ENCODE measurements at regions not wholly inside any gene's neighbourhood (a gene's known extent, or its start where the extent isn't known, plus 50 kb on each side); places are given as distances from the start of the nearest gene placed in this dataset.

- no peak for DNase-seq (ENCODE audit: low read depth in 4 of 4, low spot score in 2 of 4)
Measured at GRCh38 chr7:25788961-25789620, 362.9 kb upstream of the NFE2L3 start.

DNA sequence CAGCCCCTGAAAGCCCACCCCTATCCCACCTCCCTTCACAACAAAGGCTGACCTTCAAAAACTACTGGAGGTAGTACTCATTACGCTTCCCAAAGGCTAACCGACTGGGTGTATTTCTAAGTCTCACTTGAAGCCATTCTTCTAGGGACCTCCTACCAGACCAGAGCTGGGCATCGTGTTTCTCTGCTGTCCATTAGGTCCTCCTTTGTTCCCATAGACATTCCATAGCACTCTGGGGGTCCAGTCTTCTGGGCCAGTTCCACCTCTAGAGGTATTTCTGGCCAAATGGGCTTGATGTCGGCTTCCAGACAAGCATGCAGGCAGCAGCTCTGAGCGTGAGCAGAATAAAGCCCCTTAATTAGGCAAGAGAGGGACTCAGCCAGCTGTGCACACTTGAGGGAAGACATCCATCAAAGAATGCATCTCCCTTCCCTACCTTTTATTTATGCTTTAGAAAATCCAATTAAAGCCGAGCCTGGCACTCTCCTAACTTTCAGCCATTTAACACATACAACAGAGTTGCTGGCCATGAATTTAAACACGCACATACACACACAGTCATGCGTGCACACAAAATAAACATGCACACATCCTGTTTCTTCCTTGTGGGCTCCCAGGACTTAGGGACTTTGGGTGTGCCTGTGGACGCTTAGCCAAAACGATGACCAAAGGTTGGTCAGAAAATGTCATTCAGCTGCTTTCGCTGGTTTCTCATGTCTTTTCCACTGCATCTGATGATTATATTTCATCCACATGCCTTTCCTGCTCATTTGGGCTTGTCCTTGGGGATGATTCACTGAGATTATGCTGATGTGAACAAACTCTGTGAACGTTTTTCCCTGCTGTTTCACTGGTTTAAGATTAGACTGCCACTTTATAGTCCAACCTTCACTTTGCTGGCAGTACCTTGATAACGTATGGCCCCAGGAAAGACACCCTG lies 362.0 kb upstream of the NFE2L3 start:
- DNase-seq (ENCODE audit: low read depth in 4 of 4, low spot score in 2 of 4), result no peak

- no peak for DNase-seq (ENCODE audit: low read depth in 4 of 4, low spot score in 2 of 4)
Measured at GRCh38 chr7:25790963-25791362, 361.0 kb upstream of the NFE2L3 start.

DNA sequence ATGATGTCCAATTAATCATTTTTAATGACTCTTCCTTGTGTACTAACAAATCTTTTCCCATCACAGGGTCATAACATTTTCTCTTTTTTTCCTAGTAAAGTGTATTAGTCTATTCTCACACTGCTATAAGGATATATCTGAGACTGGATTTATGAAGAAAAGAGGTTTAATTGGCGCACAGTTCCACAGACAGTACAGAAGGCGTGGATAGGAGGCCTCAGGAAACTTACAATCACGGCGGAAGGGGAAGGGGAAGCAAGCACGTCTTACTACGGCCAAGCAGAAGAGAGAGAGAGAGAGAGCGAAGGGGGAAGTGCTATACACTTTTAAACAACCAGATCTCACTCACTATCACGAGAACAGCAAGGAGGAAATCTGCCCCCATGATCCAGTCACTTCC lies 359.4 kb upstream of the NFE2L3 start:
- no peak for DNase-seq (ENCODE audit: low read depth in 4 of 4, low spot score in 2 of 4)

DNA sequence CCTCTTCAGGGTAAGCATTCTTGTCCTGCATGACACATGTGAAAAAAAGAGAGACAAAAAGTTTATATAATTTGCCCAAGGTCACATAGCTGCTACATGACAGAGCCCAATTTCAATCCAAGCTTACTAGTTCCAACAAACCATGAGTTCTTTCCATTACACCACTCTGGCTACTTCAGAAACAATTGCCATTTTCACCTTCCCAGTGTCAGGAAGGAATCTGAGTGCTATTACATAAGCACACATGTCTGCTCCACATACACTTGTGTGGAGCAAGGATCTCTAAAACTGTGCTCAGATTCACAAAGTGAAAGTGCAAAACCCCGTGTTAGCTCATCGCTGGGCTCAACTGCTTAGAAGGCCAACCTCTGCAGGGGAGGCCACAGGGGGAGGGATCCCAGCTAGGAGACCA lies 356.2 kb upstream of the NFE2L3 start:
- no peak for DNase-seq (ENCODE audit: low read depth in 4 of 4, low spot score in 2 of 4)

GRCh38 chr7:25798344-25798743 lies 353.7 kb upstream of the NFE2L3 start:
- no peak for DNase-seq (ENCODE audit: low read depth in 4 of 4, low spot score in 2 of 4)

DNA sequence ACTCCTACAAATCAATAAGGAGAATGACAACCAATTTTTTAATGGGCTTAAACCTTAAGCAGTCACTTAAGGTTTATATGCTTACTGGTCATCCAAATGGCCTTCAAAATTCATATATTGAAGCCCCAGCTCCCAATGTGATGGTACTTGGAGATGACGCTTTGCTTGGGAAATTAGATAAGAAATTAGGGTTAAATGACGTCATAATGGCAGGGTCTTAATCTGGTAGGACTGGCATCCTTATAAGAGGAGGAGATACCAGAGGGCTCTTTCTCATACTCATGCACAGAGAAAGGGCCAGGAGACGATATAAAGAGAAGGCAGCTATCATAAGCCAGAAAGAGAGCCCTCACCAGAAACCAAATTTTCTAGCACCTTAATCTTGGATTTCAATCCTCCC lies 350.8 kb upstream of the NFE2L3 start:
- no peak for DNase-seq (ENCODE audit: low read depth in 4 of 4, low spot score in 2 of 4)

GRCh38 chr7:25802057-25802456 lies 349.9 kb upstream of the NFE2L3 start:
- no peak for DNase-seq (ENCODE audit: low read depth in 4 of 4, low spot score in 2 of 4)

GRCh38 chr7:25802473-25802872 lies 349.5 kb upstream of the NFE2L3 start:
- no peak for DNase-seq (ENCODE audit: low read depth in 4 of 4, low spot score in 2 of 4)

DNA sequence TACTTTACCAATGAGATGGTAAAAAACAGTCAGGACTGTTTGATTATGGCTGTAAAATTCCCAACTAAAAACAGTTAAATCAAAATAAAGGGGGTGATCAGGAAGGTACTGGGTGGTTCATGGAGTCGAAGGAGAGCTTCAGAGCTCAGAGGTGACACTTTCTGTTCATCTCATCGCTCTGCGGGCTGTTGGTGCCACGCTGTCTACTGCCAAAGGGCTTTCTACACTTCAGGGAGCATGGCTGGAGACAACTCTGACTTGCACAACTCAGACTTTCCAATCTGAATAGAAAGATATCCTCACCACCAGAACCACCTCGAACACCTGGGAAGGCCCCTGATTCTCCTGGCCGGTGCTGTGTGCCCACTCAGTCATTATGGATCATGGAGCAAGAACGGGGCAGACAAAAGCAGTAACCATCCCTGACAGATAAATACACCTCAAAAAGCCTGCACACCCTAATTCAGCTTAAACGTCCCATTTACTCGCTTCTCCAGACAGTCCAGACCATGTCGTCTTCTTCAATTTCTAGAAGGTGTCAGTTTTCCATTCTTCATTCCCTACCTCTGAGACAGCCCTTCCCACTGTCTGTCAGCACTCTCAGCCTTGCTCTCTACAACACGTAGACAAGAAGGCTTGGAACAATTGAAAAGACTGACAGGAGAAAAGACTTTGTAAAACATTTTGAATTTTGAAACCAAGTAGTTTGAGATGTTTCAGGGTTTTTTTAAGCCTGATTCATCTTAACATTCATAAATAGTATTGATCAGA lies 348.7 kb upstream of the NFE2L3 start:
- no peak for DNase-seq (ENCODE audit: low read depth in 4 of 4, low spot score in 2 of 4)

DNA sequence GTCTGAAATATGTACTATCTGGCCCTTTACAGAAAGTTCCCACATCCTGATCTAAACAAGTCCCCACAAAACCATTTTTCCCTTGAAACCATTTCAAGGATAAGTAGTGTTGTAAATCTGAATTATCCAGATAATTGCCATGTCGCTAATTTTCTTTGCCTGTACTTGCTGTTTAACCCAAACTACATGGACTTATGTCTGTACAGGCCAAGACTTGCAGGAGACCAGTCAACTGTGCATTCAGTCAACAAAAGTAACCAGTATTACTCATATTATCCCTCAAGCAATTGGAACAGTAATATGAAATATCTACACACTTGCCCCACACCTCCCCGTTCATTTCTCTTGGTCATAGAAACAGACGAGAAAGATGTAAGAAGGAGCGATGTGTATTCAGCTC lies 347.8 kb upstream of the NFE2L3 start:
- DNase-seq (ENCODE audit: low read depth in 4 of 4, low spot score in 2 of 4), result no peak

DNA sequence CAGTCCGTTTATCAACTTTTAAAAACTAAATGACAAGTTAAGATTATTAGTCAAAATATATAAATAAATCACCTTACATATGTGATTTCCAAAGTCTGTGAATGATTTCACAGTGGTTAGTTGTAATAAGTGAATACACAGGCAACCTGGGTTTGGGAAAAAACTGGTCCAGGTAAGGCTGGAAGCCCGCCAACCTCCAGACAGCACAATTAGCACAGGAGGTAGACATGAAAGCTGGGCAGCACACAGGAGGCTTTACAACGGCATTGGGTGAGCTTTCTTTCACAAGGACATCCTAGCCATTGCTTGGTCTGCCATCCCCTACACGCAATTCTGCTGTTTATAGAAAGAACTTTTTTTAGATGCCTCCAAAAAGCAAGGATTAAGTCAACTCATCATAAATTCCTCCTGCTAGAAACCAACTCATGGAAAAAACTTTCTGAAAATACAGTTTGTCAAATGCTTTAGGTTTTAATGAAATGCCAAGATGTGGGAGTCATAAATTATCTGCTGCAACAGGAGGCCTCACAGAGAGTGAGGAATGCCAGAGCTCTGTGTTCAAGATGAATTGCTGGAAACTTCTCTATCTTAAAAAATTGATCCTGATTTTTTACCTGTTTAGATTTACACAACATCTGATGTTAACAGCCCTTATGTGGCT lies 346.8 kb upstream of the NFE2L3 start:
- DNase-seq (ENCODE audit: low read depth in 4 of 4, low spot score in 2 of 4), result no peak

- DNase-seq (ENCODE audit: low read depth in 4 of 4, low spot score in 2 of 4), result no peak
Measured at GRCh38 chr7:25807086-25807611, 344.8 kb upstream of the NFE2L3 start.

- no peak for DNase-seq (ENCODE audit: low read depth in 4 of 4, low spot score in 2 of 4)
Measured at GRCh38 chr7:25809441-25809840, 342.6 kb upstream of the NFE2L3 start.

GRCh38 chr7:25812086-25812850 lies 339.7 kb upstream of the NFE2L3 start:
- DNase-seq (ENCODE audit: low read depth in 4 of 4, low spot score in 2 of 4), result no peak

DNA sequence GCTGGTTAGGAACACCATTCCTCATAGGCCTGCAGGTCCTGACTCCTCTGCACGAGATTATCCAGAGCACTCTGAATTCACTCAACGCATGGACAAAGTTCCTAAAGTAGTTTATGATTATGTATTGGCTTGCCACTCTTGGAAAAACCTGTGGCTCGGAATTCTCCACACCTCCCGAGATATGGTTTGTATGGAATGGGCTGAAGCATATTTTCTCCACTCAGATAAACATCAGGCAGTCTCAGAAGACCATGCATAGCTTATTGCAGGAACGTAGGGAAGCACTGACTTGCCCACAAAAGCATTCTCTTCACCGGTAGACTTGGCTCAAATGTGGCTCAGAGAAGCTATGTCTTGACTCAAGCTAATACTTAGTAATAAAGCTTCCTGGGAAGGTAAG lies 338.6 kb upstream of the NFE2L3 start:
- no peak for DNase-seq (ENCODE audit: low read depth in 4 of 4, low spot score in 2 of 4)

DNA sequence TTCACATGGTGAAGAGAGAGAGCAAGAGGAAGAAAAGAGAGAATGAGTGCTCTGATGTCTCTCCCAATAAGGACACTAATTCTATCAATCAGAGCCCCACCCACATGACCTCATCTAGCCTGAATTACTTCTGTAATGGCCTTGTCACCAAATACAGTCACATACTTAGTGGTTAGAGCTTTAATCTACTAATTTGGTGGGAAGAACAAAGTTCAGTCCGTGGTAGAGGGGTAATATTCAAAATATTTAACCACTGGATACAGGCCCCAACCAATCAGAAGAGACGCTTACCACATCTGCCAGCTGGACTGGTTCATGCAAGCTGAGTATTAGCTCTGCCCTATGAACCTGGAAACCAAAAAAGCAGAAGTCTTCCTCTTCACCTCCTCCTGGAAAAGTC lies 336.3 kb upstream of the NFE2L3 start:
- no peak for DNase-seq (ENCODE audit: low read depth in 4 of 4, low spot score in 2 of 4)

DNA sequence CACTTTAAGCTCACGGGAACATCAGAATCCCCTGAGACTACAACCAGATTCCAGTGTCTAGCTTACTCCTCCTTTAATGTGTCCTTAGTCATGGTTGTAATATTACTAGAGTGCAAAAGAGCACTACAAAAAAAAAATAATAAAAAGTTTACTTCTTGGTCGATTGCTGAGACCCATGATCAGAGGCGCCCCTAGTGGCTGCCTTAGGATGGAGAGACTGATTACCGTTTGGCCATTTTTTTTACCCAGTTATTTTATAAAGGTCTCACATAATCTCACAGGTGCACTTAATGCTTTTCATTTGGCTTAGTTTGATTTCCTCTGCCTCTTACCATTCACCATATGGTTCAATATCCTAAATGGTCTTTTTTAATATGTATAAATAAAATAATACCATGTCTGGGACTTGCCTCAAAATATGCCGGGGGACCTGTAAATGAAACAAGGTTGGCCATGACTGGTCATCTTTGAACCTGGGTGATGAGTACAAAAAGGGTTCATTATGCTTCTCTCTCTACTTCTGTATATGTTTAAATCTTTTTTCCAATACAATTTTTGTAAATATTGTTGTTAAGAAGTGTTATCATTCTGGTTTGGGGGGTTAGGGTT lies 331.5 kb upstream of the NFE2L3 start:
- DNase-seq (ENCODE audit: low read depth in 4 of 4, low spot score in 2 of 4), result no peak

GRCh38 chr7:25821225-25821624 lies 330.8 kb upstream of the NFE2L3 start:
- DNase-seq (ENCODE audit: low read depth in 4 of 4, low spot score in 2 of 4), result no peak

All from left renal cortex interstitium (tissue), 4 donors.